ENCODE measurements at regions not wholly inside any gene's neighbourhood (a gene's known extent, or its start where the extent isn't known, plus 50 kb on each side); places are given as distances from the start of the nearest gene placed in this dataset.

GRCh38 chr12:124629789-124630480 lies 62.5 kb upstream of the NCOR2 start:
- no peaks in the 10 kb centered on the region for H3K36me3 ChIP-seq (replicated peaks; ENCODE audit: low read depth, low read length)
- TF ChIP-seq CTCF (IDR thresholded peaks at IDR 0.05; ENCODE audit: low read depth, low read length) (no peak), EZH2phosphoT487 (IDR thresholded peaks at IDR 0.05; ENCODE audit: low read depth) (no peak)
- no peak overlapping the region for H2AFZ ChIP-seq (ENCODE audit: low read depth, low read length)
- H3K9me3 ChIP-seq (ENCODE audit: insufficient read depth, low read length) = no peaks in the 10 kb centered on the region
- H3K79me2 ChIP-seq (ENCODE audit: low read length) = no peaks in the 10 kb centered on the region
- H3K4me3 ChIP-seq (ENCODE audit: low read length) = no peak overlapping the region
- no peak overlapping the region for H3K9ac ChIP-seq (ENCODE audit: low read length)
- H3K27ac ChIP-seq (ENCODE audit: low read length) = no peak overlapping the region
- no peak overlapping the region for H3K4me2 ChIP-seq (ENCODE audit: low read length)
- peaks cover 8% of the 10 kb centered on the region for H3K4me1 ChIP-seq (ENCODE audit: low read length)
- H3K27me3 ChIP-seq (ENCODE audit: low read depth, low read length) = no peaks in the 10 kb centered on the region; the same call in 1 of the 2 replicates
- no peaks in the 10 kb centered on the region for H4K20me1 ChIP-seq (ENCODE audit: insufficient read depth, low read length)

- Histone ChIP-seq H3K27me3 (ENCODE audit: low read depth, low read length) (no peaks in the 10 kb centered on the region; the same call in 1 of the 2 replicates), H3K9ac (ENCODE audit: low read length) (no peak overlapping the region), H3K36me3 (replicated peaks; ENCODE audit: low read depth, low read length) (no peaks in the 10 kb centered on the region), H3K27ac (ENCODE audit: low read length) (no peak overlapping the region), H3K9me3 (ENCODE audit: insufficient read depth, low read length) (no peaks in the 10 kb centered on the region), H2AFZ (ENCODE audit: low read depth, low read length) (no peak overlapping the region), H3K4me2 (ENCODE audit: low read length) (no peak overlapping the region), H3K4me3 (ENCODE audit: low read length) (no peak overlapping the region), H3K79me2 (ENCODE audit: low read length) (no peaks in the 10 kb centered on the region), H4K20me1 (ENCODE audit: insufficient read depth, low read length) (no peaks in the 10 kb centered on the region), H3K4me1 (ENCODE audit: low read length) (peaks cover 8% of the 10 kb centered on the region)
- TF ChIP-seq CTCF (IDR thresholded peaks at IDR 0.05; ENCODE audit: low read depth, low read length) (no peak), EZH2phosphoT487 (IDR thresholded peaks at IDR 0.05; ENCODE audit: low read depth) (no peak)
Observed at GRCh38 chr12:124629117-124629516, 61.7 kb upstream of the NCOR2 start.

- no peaks in the 10 kb centered on the region; the same call in 1 of the 2 replicates for H3K27me3 ChIP-seq (ENCODE audit: low read depth, low read length)
- no peaks in the 10 kb centered on the region for H3K4me1 ChIP-seq (ENCODE audit: low read length)
- TF ChIP-seq EZH2phosphoT487 (IDR thresholded peaks at IDR 0.05; ENCODE audit: low read depth) (no peak), CTCF (IDR thresholded peaks at IDR 0.05; ENCODE audit: low read depth, low read length) (no peak)
- H3K9me3 ChIP-seq (ENCODE audit: insufficient read depth, low read length) = no peaks in the 10 kb centered on the region
- no peaks in the 10 kb centered on the region for H3K79me2 ChIP-seq (ENCODE audit: low read length)
- no peak overlapping the region for H3K9ac ChIP-seq (ENCODE audit: low read length)
- no peaks in the 10 kb centered on the region for H4K20me1 ChIP-seq (ENCODE audit: insufficient read depth, low read length)
- H3K4me3 ChIP-seq (ENCODE audit: low read length) = no peak overlapping the region
- no peak overlapping the region for H3K4me2 ChIP-seq (ENCODE audit: low read length)
- no peak overlapping the region for H3K27ac ChIP-seq (ENCODE audit: low read length)
- H3K36me3 ChIP-seq (replicated peaks; ENCODE audit: low read depth, low read length) = no peaks in the 10 kb centered on the region
- H2AFZ ChIP-seq (ENCODE audit: low read depth, low read length) = no peak overlapping the region
Observed at GRCh38 chr12:124627956-124628355, 60.5 kb upstream of the NCOR2 start.

GRCh38 chr12:124626971-124627411 lies 59.6 kb upstream of the NCOR2 start:
- no peaks in the 10 kb centered on the region for H4K20me1 ChIP-seq (ENCODE audit: insufficient read depth, low read length)
- H3K9me3 ChIP-seq (ENCODE audit: insufficient read depth, low read length) = no peaks in the 10 kb centered on the region
- no peak overlapping the region for H3K4me3 ChIP-seq (ENCODE audit: low read length)
- no peak overlapping the region for H3K27ac ChIP-seq (ENCODE audit: low read length)
- no peaks in the 10 kb centered on the region for H3K36me3 ChIP-seq (replicated peaks; ENCODE audit: low read depth, low read length)
- no peaks in the 10 kb centered on the region; the same call in 1 of the 2 replicates for H3K27me3 ChIP-seq (ENCODE audit: low read depth, low read length)
- H2AFZ ChIP-seq (ENCODE audit: low read depth, low read length) = no peak overlapping the region
- no peaks in the 10 kb centered on the region for H3K4me1 ChIP-seq (ENCODE audit: low read length)
- no peak overlapping the region for H3K9ac ChIP-seq (ENCODE audit: low read length)
- H3K4me2 ChIP-seq (ENCODE audit: low read length) = no peak overlapping the region
- H3K79me2 ChIP-seq (ENCODE audit: low read length) = no peaks in the 10 kb centered on the region
- TF ChIP-seq CTCF (IDR thresholded peaks at IDR 0.05; ENCODE audit: low read depth, low read length) (no peak), EZH2phosphoT487 (IDR thresholded peaks at IDR 0.05; ENCODE audit: low read depth) (no peak)
